NB4 (cell line): ENCODE measurements at regions not wholly inside any gene's neighbourhood (a gene's known extent, or its start where the extent isn't known, plus 50 kb on each side); places are given as distances from the start of the nearest gene placed in this dataset.

Experiments used
- MYC ChIP-seq: IDR thresholded peaks from 2 replicates; pipeline ENCODE4 v1.6.1; 2011; ENCODE audit warnings: low read depth, low read length
- POLR2A ChIP-seq: IDR thresholded peaks from 2 replicates; pipeline ENCODE4 v1.6.1; 2011; ENCODE audit warnings: mild to moderate bottlenecking; ENCODE audit not compliant: insufficient read length; ENCODE audit errors: extremely low read depth
- TF ChIP-seq, protein P1 (sequence below): IDR thresholded peaks from one replicate; pipeline ENCODE4 v1.5.1; 2012; ENCODE audit warnings: low read depth, low read length
- TF ChIP-seq, protein P2 (sequence below): IDR thresholded peaks from 2 replicates; pipeline ENCODE4 v1.6.1; 2011; ENCODE audit warnings: low read depth, low read length

DNA sequence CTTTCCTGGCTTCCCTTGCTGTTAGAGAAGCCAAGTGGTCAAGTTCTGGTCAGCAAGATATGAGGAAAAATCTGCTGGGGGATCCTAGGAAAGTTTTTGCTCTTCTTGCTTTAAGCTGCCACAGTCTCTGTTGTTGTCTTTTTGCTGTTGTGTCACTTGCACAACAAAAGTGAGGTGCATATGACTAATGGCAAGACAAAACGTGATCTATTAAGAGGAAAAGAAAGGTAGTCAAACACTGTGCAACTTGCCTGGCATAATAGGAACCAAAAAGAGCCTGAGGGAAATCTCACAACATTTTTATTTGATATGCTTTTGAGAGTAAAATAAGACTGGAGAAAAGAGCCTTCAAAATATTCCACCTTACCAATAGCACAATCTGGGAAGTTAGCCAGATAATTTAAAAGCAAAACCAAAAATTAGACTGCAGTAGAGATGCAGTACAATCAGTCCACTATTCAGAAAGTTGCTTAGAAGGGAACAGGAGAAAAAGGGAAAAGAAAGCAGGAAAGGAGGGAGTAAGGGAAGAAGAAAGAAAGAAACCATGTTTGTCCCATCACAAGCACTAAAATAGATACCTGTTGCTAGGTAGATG, 110.0 kb upstream of the SLC4A7 start:
- TF ChIP-seq, protein P1, sequence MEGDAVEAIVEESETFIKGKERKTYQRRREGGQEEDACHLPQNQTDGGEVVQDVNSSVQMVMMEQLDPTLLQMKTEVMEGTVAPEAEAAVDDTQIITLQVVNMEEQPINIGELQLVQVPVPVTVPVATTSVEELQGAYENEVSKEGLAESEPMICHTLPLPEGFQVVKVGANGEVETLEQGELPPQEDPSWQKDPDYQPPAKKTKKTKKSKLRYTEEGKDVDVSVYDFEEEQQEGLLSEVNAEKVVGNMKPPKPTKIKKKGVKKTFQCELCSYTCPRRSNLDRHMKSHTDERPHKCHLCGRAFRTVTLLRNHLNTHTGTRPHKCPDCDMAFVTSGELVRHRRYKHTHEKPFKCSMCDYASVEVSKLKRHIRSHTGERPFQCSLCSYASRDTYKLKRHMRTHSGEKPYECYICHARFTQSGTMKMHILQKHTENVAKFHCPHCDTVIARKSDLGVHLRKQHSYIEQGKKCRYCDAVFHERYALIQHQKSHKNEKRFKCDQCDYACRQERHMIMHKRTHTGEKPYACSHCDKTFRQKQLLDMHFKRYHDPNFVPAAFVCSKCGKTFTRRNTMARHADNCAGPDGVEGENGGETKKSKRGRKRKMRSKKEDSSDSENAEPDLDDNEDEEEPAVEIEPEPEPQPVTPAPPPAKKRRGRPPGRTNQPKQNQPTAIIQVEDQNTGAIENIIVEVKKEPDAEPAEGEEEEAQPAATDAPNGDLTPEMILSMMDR: no peak
- no peak for TF ChIP-seq POLR2A
- TF ChIP-seq, protein P2, sequence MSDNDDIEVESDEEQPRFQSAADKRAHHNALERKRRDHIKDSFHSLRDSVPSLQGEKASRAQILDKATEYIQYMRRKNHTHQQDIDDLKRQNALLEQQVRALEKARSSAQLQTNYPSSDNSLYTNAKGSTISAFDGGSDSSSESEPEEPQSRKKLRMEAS: no peak
- TF ChIP-seq MYC: no peak
